ENCODE measurements at regions not wholly inside any gene's neighbourhood (a gene's known extent, or its start where the extent isn't known, plus 50 kb on each side); places are given as distances from the start of the nearest gene placed in this dataset.

DNA sequence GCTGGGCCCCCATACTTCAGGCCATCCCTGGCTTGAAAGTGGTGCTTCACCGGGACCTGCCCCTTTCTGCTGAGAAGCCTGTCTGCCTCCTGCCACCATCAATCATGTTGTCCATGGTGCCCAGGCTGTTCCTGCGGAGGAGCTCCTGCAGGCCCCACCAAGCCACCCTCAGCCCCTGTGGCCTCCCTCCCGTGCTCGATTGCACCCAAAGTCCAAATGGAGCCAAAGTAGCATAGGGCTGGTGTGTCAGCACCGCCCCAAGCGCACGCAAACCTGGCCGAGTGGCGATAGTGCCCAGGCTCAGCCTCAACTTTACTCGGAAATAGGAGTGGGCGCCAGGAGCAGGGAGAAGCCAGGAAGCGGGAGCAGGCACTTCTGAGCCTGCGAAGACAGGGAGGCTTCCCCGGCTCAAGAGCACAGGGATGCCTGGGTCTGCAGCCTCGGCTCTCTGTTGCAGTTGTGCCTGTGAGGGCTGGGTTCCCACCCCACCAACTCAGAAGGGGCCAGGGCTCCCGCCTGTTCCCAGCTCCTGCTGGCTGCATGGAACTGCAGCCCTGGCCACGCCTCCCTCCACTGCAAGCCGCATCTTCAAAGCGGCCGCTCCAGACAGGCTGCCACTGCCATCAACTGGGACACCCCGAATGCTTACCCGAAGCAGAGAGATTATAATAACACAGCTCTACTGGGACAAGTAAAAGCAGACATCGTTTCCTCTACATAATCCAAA, 203.0 kb downstream of the ARRDC4 start:
- no peak for DNase-seq (ENCODE audit: insufficient read length, low spot score, missing footprints)
- TF ChIP-seq, protein P1, sequence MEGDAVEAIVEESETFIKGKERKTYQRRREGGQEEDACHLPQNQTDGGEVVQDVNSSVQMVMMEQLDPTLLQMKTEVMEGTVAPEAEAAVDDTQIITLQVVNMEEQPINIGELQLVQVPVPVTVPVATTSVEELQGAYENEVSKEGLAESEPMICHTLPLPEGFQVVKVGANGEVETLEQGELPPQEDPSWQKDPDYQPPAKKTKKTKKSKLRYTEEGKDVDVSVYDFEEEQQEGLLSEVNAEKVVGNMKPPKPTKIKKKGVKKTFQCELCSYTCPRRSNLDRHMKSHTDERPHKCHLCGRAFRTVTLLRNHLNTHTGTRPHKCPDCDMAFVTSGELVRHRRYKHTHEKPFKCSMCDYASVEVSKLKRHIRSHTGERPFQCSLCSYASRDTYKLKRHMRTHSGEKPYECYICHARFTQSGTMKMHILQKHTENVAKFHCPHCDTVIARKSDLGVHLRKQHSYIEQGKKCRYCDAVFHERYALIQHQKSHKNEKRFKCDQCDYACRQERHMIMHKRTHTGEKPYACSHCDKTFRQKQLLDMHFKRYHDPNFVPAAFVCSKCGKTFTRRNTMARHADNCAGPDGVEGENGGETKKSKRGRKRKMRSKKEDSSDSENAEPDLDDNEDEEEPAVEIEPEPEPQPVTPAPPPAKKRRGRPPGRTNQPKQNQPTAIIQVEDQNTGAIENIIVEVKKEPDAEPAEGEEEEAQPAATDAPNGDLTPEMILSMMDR (IDR thresholded peaks at IDR 0.05; ENCODE audit: extremely low read depth, low read depth, low read length) = no peak

GRCh38 chr15:98164571-98164970, 204.1 kb downstream of the ARRDC4 start:
- H2AFZ ChIP-seq (ENCODE audit: low read length) = no peak overlapping the region
- TF ChIP-seq, protein P1 (IDR thresholded peaks at IDR 0.05; ENCODE audit: extremely low read depth, low read depth, low read length) = no peak
- H4K20me1 ChIP-seq (ENCODE audit: insufficient read depth, low read length) = no peaks in the 10 kb centered on the region
- H3K9me3 ChIP-seq (ENCODE audit: low read depth, low read length) = no peaks in the 10 kb centered on the region
- H3K27me3 ChIP-seq (ENCODE audit: insufficient read depth, low read length) = no peaks in the 10 kb centered on the region
- H3K4me3 ChIP-seq (ENCODE audit: insufficient read depth, low read length) = no peak overlapping the region
- no peak overlapping the region for H3K4me2 ChIP-seq (ENCODE audit: insufficient read depth, low read length)
- no peaks in the 10 kb centered on the region for H3K4me1 ChIP-seq (ENCODE audit: insufficient read depth, low read length)
- no peaks in the 10 kb centered on the region for H3K36me3 ChIP-seq (ENCODE audit: insufficient read depth, low read length)
- H3K27ac ChIP-seq (ENCODE audit: low read depth, low read length) = no peak overlapping the region
- DNase-seq (ENCODE audit: insufficient read length, low spot score, missing footprints) = no peak
- H3K79me2 ChIP-seq (ENCODE audit: insufficient read depth, low read length) = no peaks in the 10 kb centered on the region

More for the DNA sequence above, 203.0 kb downstream of the ARRDC4 start:
- H3K4me3 ChIP-seq (ENCODE audit: insufficient read depth, low read length) = no peak overlapping the region
- no peaks in the 10 kb centered on the region for H3K4me1 ChIP-seq (ENCODE audit: insufficient read depth, low read length)
- H3K36me3 ChIP-seq (ENCODE audit: insufficient read depth, low read length) = no peaks in the 10 kb centered on the region
- H2AFZ ChIP-seq (ENCODE audit: low read length) = no peak overlapping the region
- no peaks in the 10 kb centered on the region for H4K20me1 ChIP-seq (ENCODE audit: insufficient read depth, low read length)
- H3K79me2 ChIP-seq (ENCODE audit: insufficient read depth, low read length) = no peaks in the 10 kb centered on the region
- no peaks in the 10 kb centered on the region for H3K9me3 ChIP-seq (ENCODE audit: low read depth, low read length)
- no peak overlapping the region for H3K27ac ChIP-seq (ENCODE audit: low read depth, low read length)
- H3K27me3 ChIP-seq (ENCODE audit: insufficient read depth, low read length) = no peaks in the 10 kb centered on the region
- no peak overlapping the region for H3K4me2 ChIP-seq (ENCODE audit: insufficient read depth, low read length)

GRCh38 chr15:98164986-98165385, 204.5 kb downstream of the ARRDC4 start:
- no peak overlapping the region for H3K27ac ChIP-seq (ENCODE audit: low read depth, low read length)
- H3K36me3 ChIP-seq (ENCODE audit: insufficient read depth, low read length) = no peaks in the 10 kb centered on the region
- TF ChIP-seq, protein P1 (IDR thresholded peaks at IDR 0.05; ENCODE audit: extremely low read depth, low read depth, low read length) = no peak
- no peaks in the 10 kb centered on the region for H4K20me1 ChIP-seq (ENCODE audit: insufficient read depth, low read length)
- H3K79me2 ChIP-seq (ENCODE audit: insufficient read depth, low read length) = no peaks in the 10 kb centered on the region
- DNase-seq (ENCODE audit: insufficient read length, low spot score, missing footprints) = no peak
- H3K4me3 ChIP-seq (ENCODE audit: insufficient read depth, low read length) = no peak overlapping the region
- no peaks in the 10 kb centered on the region for H3K4me1 ChIP-seq (ENCODE audit: insufficient read depth, low read length)
- H3K27me3 ChIP-seq (ENCODE audit: insufficient read depth, low read length) = no peaks in the 10 kb centered on the region
- no peak overlapping the region for H3K4me2 ChIP-seq (ENCODE audit: insufficient read depth, low read length)
- no peaks in the 10 kb centered on the region for H3K9me3 ChIP-seq (ENCODE audit: low read depth, low read length)
- no peak overlapping the region for H2AFZ ChIP-seq (ENCODE audit: low read length)

DNA sequence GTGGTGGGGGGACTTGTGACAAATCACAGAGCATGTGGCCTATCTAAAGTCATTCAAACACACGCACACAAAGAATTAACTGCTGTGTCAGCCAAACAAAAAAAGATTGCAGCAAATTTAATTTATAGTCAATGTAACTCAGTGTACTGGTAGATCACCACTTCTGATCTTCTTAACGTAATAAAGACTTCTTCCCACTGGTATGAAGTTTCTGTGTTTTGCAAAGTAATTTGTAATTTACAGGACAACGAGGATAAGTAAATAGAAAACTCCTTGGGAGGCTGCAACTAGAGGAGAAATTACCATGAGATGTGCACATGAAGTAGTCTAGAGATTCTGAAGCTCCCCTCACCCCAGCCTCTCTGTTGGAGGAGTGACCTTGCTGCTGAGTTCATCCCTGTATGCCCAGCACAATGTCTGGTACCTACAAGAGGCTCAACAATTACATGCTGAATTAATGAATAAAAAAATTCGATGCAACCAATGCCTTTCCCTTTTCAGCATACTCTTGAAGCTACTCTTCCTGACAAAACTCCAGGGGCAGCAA, 207.3 kb downstream of the ARRDC4 start:
- H3K9me3 ChIP-seq (ENCODE audit: low read depth, low read length) = no peaks in the 10 kb centered on the region
- no peaks in the 10 kb centered on the region for H4K20me1 ChIP-seq (ENCODE audit: insufficient read depth, low read length)
- TF ChIP-seq, protein P1 (IDR thresholded peaks at IDR 0.05; ENCODE audit: extremely low read depth, low read depth, low read length) = no peak
- no peaks in the 10 kb centered on the region for H3K79me2 ChIP-seq (ENCODE audit: insufficient read depth, low read length)
- no peaks in the 10 kb centered on the region for H3K4me1 ChIP-seq (ENCODE audit: insufficient read depth, low read length)
- H3K4me2 ChIP-seq (ENCODE audit: insufficient read depth, low read length) = no peak overlapping the region
- no peak for DNase-seq (ENCODE audit: insufficient read length, low spot score, missing footprints)
- no peaks in the 10 kb centered on the region for H3K27me3 ChIP-seq (ENCODE audit: insufficient read depth, low read length)
- H2AFZ ChIP-seq (ENCODE audit: low read length) = no peak overlapping the region
- H3K36me3 ChIP-seq (ENCODE audit: insufficient read depth, low read length) = no peaks in the 10 kb centered on the region
- no peak overlapping the region for H3K4me3 ChIP-seq (ENCODE audit: insufficient read depth, low read length)
- no peak overlapping the region for H3K27ac ChIP-seq (ENCODE audit: low read depth, low read length)

Measured in osteoblast (primary cell).